ENCODE measurements at regions not wholly inside any gene's neighbourhood (a gene's known extent, or its start where the extent isn't known, plus 50 kb on each side); places are given as distances from the start of the nearest gene placed in this dataset.

GRCh38 chr2:181307203-181307991, 149.8 kb upstream of the ITGA4 start:
- no peak for DNase-seq

- no peak for DNase-seq
Measured at GRCh38 chr2:181308766-181309515, 148.2 kb upstream of the ITGA4 start.

GRCh38 chr2:181309586-181309985, 147.6 kb upstream of the ITGA4 start:
- DNase-seq = no peak

- DNase-seq = no peak
Measured at GRCh38 chr2:181310967-181311366, 146.2 kb upstream of the ITGA4 start.

- no peak for DNase-seq
Measured at GRCh38 chr2:181311837-181312236, 145.3 kb upstream of the ITGA4 start.

GRCh38 chr2:181312515-181312927, 144.7 kb upstream of the ITGA4 start:
- DNase-seq = no peak

GRCh38 chr2:181313845-181314244, 143.3 kb upstream of the ITGA4 start:
- no peak for DNase-seq

GRCh38 chr2:181314551-181314950, 142.6 kb upstream of the ITGA4 start:
- DNase-seq = no peak

GRCh38 chr2:181317511-181317910, 139.7 kb upstream of the ITGA4 start:
- DNase-seq = no peak

- no peak for DNase-seq
Measured at GRCh38 chr2:181318504-181319280, 138.5 kb upstream of the ITGA4 start.

- no peak for DNase-seq
Measured at GRCh38 chr2:181319286-181319685, 137.9 kb upstream of the ITGA4 start.

GRCh38 chr2:181320638-181321037, 136.5 kb upstream of the ITGA4 start:
- DNase-seq = no peak

GRCh38 chr2:181324912-181325311, 132.3 kb upstream of the ITGA4 start:
- DNase-seq = no peak

GRCh38 chr2:181326661-181327060, 130.5 kb upstream of the ITGA4 start:
- DNase-seq = no peak

- no peak for DNase-seq
Measured at GRCh38 chr2:181330286-181330685, 126.9 kb upstream of the ITGA4 start.

GRCh38 chr2:181332044-181332605, 125.1 kb upstream of the ITGA4 start:
- DNase-seq = no peak

- no peak for DNase-seq
Measured at GRCh38 chr2:181334158-181334826, 122.9 kb upstream of the ITGA4 start.

- no peak for DNase-seq
Measured at GRCh38 chr2:181340891-181341290, 116.3 kb upstream of the ITGA4 start.

GRCh38 chr2:181341855-181342600, 115.2 kb upstream of the ITGA4 start:
- DNase-seq = no peak

- DNase-seq = no peak
Measured at GRCh38 chr2:181348107-181348837, 108.9 kb upstream of the ITGA4 start.

- DNase-seq = peak; percentile 22
Measured at GRCh38 chr2:181352158-181352557, 105.0 kb upstream of the ITGA4 start.
